ENCODE measurements at regions not wholly inside any gene's neighbourhood (a gene's known extent, or its start where the extent isn't known, plus 50 kb on each side); places are given as distances from the start of the nearest gene placed in this dataset.
A peak's percentile ranks its signal among the peaks of the same experiment; 100 is the strongest.
"Not testable (repeated sequence)": the region's sequence is repeated elsewhere in the genome, so short reads cannot be mapped to it uniquely, and the experiment has no call there.

GRCh38 chr5:159642379-159642778, 273.9 kb upstream of the ADRA1B start:
- DNase-seq, result no peak

DNA sequence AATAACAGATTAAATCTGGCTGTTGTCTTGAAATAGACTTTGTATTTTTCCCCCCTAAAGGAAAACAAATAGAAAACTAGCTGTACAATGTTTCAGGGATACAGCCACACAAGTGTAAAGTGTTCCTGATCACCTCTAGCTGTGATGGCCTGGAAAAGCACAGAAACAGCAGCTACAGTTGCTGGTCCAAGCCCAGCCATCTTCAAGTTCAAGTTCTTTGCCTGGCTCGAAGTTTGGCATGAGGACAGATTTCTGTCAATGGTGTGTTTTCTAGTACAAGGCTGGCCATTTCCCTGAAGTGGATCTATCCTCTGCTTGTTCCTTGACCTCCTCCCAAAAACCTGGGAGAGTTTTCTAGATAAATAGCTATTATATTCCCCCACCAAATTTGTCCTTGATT, 272.2 kb upstream of the ADRA1B start:
- DNase-seq, result no peak

DNA sequence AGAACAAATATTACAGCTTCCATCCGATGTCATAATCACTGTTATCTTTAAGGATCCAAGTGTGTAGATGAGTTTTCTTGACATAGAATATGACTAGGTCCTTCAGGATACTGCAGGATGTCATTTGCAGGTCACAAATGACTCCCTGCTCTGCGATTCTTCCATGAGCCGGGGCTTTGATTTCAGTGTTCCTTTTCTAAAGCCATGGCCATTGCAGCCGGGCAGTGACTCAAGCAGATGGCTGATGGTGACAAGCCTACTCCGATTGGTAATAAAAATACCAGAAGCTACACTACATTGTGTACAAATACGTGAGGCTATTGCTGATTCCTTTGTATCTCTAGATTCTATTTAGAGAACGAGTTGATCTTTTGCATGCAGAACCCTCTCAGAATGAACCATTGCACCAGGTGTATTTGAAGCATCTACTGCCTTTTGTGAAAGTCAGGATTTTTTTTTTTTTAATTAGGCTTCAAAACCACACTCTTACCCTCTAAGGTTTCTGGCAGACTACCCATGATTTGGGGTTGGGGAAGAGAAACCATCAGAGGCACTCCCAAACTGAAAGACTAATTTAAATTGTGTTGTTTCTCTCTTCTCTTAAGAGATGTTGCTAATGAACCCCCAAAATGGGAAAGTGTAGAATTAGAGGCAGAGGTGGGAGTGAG, 271.0 kb upstream of the ADRA1B start:
- no peak for DNase-seq

- DNase-seq, result no peak
Measured at GRCh38 chr5:159650803-159651202, 265.5 kb upstream of the ADRA1B start.

- peak; percentile 7 to 24 (median 12) for DNase-seq
Measured at GRCh38 chr5:159655757-159656409, 260.4 kb upstream of the ADRA1B start.

- peak in 1 of 3 donors; percentile 11 for DNase-seq
Measured at GRCh38 chr5:159657298-159657697, 259.0 kb upstream of the ADRA1B start.

DNA sequence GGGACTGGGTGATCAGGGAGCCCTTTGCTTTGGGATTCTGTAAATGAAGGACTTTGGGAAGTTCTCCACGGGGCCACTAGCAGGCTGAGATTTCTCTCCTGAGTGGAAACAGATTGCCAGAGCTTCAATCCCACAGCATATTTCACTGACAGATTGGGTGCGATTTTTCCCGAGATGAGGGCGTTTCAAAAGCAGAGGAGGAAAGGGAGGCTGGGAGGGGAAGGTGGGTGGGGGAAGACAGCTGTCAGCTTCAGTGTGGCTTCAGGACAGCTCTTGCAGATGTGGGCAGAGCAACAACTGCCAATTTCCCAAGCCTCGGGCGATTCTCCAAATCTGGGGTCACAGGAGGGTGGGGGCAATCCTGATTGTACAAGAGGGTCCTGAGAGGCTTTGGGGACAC, 258.5 kb upstream of the ADRA1B start:
- DNase-seq, result peak in 1 of 3 donors; percentile 37

DNA sequence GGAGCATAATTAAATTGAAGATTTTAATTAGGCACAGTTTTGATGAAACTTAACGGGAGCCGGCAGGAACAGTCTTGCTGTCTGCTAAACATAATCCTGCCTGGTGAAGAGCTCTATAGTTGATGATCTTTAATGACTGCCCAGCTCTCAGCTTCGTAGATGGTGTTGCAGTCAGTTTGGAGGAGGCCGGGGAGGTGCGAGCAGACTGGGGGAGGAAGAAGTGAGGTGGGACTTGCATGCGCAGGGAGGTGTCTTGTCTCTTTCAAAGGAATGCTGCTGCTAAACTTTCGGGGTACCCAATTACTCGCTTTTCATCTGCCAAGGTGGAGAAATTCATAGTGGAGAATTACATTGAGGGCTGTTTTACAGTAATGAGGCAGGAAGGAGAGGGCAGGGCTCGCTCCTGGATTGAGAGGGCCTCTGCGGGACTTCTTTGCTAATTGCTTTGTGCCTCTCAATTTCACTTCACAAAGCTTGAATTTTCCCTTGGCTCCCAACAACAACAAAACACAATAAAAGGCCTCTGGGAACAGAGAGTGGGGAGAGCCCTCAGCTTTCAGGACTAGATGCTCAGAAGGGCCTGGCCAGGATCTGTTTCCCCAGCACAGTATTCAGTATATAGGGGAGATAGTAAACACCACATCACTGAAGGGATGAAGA, 257.9 kb upstream of the ADRA1B start:
- no peak for DNase-seq

DNA sequence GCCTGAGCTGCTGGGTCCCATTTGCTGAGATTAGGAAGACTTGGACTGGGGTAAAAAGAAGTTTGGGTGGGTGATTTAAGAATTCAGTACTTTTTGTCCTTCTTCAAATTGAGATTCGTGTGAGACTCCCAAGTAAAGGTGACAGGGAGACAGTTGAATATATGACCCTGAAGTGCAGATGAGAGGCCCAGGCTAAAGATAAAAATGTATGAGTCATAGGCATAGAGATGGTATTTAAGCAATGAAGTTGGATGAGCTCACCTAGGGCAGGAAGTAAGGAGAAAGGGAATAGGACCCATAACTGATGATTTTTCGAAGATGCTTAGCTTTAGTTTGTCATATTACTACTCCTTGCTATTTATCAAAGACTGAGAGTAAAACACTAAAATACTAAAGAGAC, 255.9 kb upstream of the ADRA1B start:
- DNase-seq, result no peak

DNA sequence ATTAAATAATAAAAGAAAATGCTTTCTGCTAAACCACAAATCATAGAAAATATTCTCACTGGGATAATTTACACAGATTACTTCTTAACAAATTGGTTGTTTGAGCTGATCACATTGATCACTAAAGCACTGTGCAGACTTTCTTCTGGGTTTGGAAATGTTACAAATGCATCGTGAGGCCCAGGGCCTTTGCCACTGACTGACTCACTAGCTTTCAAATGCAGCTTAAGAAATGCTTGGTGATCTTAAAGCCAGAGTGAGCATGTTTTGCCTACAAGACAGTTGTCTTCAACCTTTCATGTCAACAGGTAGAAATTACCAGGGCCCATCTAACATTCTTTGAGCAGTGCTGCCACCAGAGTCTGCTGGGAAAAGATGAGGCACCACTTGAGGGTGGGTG, 252.3 kb upstream of the ADRA1B start:
- no peak for DNase-seq

DNA sequence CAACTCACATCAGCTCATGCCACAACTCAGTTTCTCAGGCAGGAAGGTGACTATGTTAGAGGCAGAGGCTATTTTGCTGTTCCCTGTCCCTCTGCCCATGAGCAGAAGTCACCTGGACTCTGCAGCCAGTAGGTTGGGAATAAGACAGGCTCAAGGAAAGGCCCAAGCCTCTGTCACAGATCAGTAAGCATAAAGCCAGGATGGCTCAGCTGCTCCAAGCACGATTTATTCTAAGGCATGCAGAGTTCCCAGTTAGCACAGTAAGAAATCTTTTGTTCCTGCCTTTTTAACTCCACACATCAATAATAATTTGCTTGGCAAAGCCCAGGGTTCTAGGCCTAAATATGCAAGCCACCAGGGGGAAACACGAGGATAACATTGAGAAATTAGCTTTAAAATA, 249.0 kb upstream of the ADRA1B start:
- DNase-seq, result no peak

- DNase-seq, result no peak
Measured at GRCh38 chr5:159668556-159668955, 247.7 kb upstream of the ADRA1B start.

GRCh38 chr5:159669559-159669958, 246.7 kb upstream of the ADRA1B start:
- no peak for DNase-seq

GRCh38 chr5:159671886-159672285, 244.4 kb upstream of the ADRA1B start:
- no peak for DNase-seq

DNA sequence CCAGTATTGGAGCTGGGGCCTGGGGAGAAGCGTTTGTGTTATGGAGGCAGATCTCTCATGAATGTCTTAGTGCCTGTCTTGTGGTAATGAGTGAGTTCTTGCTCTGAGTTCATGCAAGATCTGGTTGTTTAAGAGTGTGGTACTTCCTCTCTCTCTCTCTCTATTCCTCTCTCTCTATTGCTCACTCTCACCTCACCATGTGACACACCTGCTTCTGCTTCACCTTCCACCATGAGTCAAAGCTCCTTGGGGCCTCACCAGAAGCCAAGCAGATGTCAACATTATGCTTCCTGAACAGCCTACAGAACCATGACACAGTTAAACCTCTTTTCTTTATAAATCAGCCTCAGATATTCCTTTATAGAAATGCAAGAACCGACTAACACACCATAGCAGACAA, 242.7 kb upstream of the ADRA1B start:
- no peak for DNase-seq

GRCh38 chr5:159678657-159679392, 237.5 kb upstream of the ADRA1B start:
- no peak for DNase-seq

DNA sequence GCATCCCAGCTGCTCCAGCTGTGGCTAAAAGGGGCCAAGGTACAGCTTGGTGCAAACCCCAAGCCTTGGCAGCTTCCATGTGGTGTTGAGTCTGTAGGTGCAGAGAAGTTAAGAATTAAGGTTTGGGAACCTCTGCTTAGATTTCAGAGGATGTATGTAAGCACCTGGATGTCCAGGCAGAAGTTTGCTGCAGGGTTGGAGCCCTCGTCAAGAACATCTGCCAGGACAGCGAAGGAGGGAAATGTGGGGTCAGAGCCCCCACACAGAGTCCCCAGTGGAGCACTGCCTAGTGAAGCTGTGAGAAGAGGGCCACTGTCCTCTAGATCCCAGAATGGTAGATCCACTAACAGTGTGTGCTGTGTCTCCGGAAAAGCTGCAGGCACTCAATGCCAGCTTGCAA, 236.2 kb upstream of the ADRA1B start:
- DNase-seq, result no peak

DNA sequence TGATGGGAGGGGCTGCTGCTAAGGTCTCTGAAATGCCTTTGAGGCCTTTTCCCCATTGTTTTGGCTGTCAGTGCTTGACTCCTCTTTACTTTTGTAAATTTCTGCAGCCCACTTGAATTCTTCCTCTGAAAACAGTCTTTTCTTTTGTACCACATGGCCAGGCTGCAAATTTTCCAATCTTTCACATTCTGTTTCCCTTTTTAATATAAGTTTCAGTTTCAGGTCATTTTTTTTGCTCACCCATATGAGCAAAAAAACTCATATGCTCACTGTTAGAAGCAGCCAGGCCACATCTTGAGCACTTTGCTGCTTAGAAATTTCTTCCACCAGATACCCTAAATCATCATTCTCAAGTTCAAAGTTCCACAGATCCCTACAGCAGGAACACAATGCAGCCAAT, 234.6 kb upstream of the ADRA1B start:
- no peak for DNase-seq

DNA sequence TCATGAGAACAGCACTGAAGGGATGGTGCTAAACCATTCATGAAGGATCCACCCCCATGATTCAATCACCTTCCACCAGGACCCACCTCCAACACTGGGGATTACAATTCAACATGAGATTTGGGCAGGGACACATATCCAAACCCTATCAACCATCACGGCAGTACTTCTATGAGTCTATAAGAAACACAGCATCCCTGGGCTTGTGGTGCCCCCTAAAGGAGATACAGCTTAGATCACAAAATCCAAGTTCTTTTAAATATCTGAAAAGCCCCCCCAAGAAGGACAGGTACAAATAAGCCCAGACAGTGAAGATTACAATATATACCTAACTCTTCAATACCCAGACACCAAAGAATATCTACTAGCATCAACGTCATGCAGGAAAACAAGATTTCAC, 233.7 kb upstream of the ADRA1B start:
- DNase-seq, result no peak

- DNase-seq, result not testable (repeated sequence)
Measured at GRCh38 chr5:159687892-159688291, 228.4 kb upstream of the ADRA1B start.

DNA sequence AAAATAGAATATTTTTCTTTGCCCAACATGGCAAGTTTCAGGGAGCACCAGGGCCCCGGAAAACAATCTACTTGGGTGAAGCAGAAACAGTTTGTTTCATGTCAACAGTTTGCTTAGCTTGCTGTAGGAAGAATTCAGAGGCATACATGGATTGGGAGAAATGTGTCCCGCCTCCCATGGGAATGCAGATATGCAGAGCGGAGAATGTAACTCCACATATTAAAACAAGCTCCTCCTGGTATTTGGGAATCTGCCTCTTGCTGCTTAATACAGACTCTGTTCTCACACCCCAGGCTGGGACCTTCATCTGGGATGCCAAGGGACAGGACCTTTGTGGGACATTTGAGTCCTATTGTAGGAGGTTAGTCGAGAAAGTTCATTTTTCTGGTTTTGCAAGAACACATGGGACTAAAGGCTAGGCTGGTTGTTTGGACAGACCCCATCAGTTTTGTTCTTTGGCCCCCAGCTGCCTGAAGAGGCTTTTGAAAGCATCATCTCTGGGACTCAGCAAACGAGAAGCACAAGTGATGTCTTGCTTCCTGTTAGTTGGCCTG, 220.5 kb upstream of the ADRA1B start:
- DNase-seq, result peak in 2 of 3 donors; percentile 5 to 14

DNA sequence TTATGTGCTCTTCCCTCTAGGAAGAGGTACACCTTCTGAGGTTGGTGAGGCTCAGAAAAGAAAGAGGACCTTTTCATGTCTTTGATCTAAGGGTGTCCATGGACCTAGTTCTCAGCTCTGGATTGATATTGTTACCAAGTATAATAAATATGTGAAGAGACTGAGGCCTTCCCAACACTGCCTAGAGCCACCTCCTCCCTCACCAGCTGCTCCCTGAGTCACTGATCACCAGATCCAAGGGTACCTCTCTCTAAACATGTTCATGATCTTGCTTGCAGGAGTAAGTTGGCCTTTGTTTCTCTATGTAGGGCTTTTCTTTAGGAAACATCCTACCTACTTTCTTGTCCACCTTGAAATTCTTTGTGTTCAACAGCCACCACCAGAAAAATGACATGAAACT, 218.8 kb upstream of the ADRA1B start:
- DNase-seq, result no peak

Measured in muscle of back (tissue), 3 donors.